Endothelial cell of umbilical vein (primary cell): ENCODE measurements at regions not wholly inside any gene's neighbourhood (a gene's known extent, or its start where the extent isn't known, plus 50 kb on each side); places are given as distances from the start of the nearest gene placed in this dataset.
"Not testable (repeated sequence)": the region's sequence is repeated elsewhere in the genome, so short reads cannot be mapped to it uniquely, and the experiment has no call there.

Experiments used
- BruUV-seq: library from RNA; stranded (reverse); fragments of 400-500 nt; replicated peaks from 2 replicates; lab custom pipeline; 2021; lab: Mats Ljungman, UMichigan
- CTCF ChIA-PET: fragments of 300-600, 350-600 bp; sonication (Branson Sonifier 250); formaldehyde crosslinking; loops from one replicate; lab custom pipeline; 2021; ENCODE audit warnings: antibody characterized with exemption, inconsistent platforms; lab: Charles Lee
- POLR2A ChIA-PET: fragments of 300-600, 350-600 bp; sonication (Branson Sonifier 250); formaldehyde crosslinking; loops from one replicate; lab custom pipeline; 2021; ENCODE audit warnings: antibody characterized with exemption, inconsistent platforms; lab: Charles Lee
- DNase-seq: peaks from one replicate; pipeline ENCODE4 v3.0.0-alpha.2; 2011; ENCODE audit warnings: low read depth, low spot score
- FAIRE-seq: peaks from 2 replicates; lab custom pipeline; 2011; peaks lifted over from hg19 to GRCh38; lab: Jason Lieb, UNC
- H2AFZ ChIP-seq: 2 replicates; pipeline ENCODE4 v1.6.0; 2012; ENCODE audit warnings: low read depth, low read length, control low read depth, inconsistent platforms
- H3K27ac ChIP-seq: 2 replicates; pipeline ENCODE4 v1.5.1; 2011; ENCODE audit warnings: low read depth, mild to moderate bottlenecking, control low read depth, low read length, moderate library complexity; ENCODE audit not compliant: insufficient read depth
- H3K27me3 ChIP-seq, 2 experiments: 2 replicates each; pipeline versions ENCODE4 v1.6.0 to v1.6.1; 2011; ENCODE audit warnings: low read length in 2 of 2, mixed read lengths in 1 of 2; ENCODE audit not compliant: control insufficient read depth in 2 of 2, insufficient read depth in 2 of 2
- H3K36me3 ChIP-seq, 2 experiments: 2 replicates in 1 of 2; 3 replicates in 1 of 2; pipeline ENCODE4 v1.5.1; 2011; ENCODE audit warnings: low read length in 2 of 2, mild to moderate bottlenecking in 1 of 2, moderate library complexity in 1 of 2; ENCODE audit not compliant: control insufficient read depth in 2 of 2, insufficient read depth in 2 of 2; ENCODE audit errors: extremely low read depth in 1 of 2
- H3K4me1 ChIP-seq: 3 replicates; pipeline ENCODE4 v1.5.1; 2011; ENCODE audit warnings: mild to moderate bottlenecking, low read length; ENCODE audit not compliant: control insufficient read depth, insufficient read depth; ENCODE audit errors: extremely low read depth
- H3K4me2 ChIP-seq: 2 replicates; pipeline ENCODE4 v1.6.1; 2011; ENCODE audit warnings: low read length, control low read depth, mixed read lengths; ENCODE audit not compliant: insufficient read depth
- H3K4me3 ChIP-seq, 3 experiments: fragments of 200-600 bp in 1 of 3; sonication (generic), shearing (Covaris generic) in 1 of 3; replicated peaks in 1 of 3; 2 replicates each; pipeline ENCODE4 v1.5.1; 2011 to 2016; ENCODE audit warnings: control low read depth in 3 of 3, low read length in 3 of 3, mild to moderate bottlenecking in 2 of 3, inconsistent platforms in 1 of 3, low read depth in 1 of 3, moderate library complexity in 1 of 3; ENCODE audit not compliant: insufficient read depth in 1 of 3
- H3K79me2 ChIP-seq: 2 replicates; pipeline ENCODE4 v1.6.0; 2012; ENCODE audit warnings: low read length, inconsistent platforms; ENCODE audit not compliant: control insufficient read depth, insufficient read depth
- H3K9ac ChIP-seq: replicated peaks from 2 replicates; pipeline ENCODE3; 2011; ENCODE audit warnings: low read length, control low read depth; ENCODE audit not compliant: insufficient read depth; ENCODE audit errors: extremely low read depth
- H3K9me1 ChIP-seq: replicated peaks from 3 replicates; pipeline ENCODE4 v1.6.0; 2011; ENCODE audit warnings: mild to moderate bottlenecking, low read length; ENCODE audit not compliant: control insufficient read depth, insufficient read depth; ENCODE audit errors: extremely low read depth
- H3K9me3 ChIP-seq: replicated peaks from 2 replicates; pipeline ENCODE4 v1.5.1; 2012; ENCODE audit warnings: low read length, inconsistent platforms; ENCODE audit not compliant: control insufficient read depth, insufficient read depth
- H4K20me1 ChIP-seq: replicated peaks from 2 replicates; pipeline ENCODE3; 2011; ENCODE audit warnings: mild to moderate bottlenecking, low read length; ENCODE audit not compliant: control insufficient read depth, insufficient read depth; ENCODE audit errors: extremely low read depth
- CTCF ChIP-seq, 2 donors: IDR thresholded peaks; 1 replicate in 1 of 2; 2 replicates in 1 of 2; pipeline ENCODE4 v1.5.1; 2011; ENCODE audit warnings: low read length in 2 of 2, mild to moderate bottlenecking in 2 of 2, moderate library complexity in 2 of 2, control low read depth in 1 of 2, inconsistent platforms in 1 of 2, low read depth in 1 of 2; ENCODE audit not compliant: insufficient read depth in 1 of 2; ENCODE audit errors: extremely low read depth in 1 of 2
- EZH2 ChIP-seq: IDR thresholded peaks from 2 replicates; pipeline ENCODE4 v1.6.1; 2012; ENCODE audit warnings: borderline replicate concordance, low read depth, mild to moderate bottlenecking, moderate library complexity, low read length, inconsistent platforms; ENCODE audit not compliant: severe bottlenecking
- FOS ChIP-seq: IDR thresholded peaks from 2 replicates; pipeline ENCODE4 v1.6.1; 2011; ENCODE audit warnings: mild to moderate bottlenecking, low read length, moderate library complexity, borderline replicate concordance; ENCODE audit not compliant: insufficient read depth
- JUN ChIP-seq: IDR thresholded peaks from 2 replicates; pipeline ENCODE4 v1.6.1; 2011; ENCODE audit warnings: borderline replicate concordance, low read depth; ENCODE audit not compliant: insufficient read length, insufficient read depth
- MYC ChIP-seq: IDR thresholded peaks from one replicate; pipeline ENCODE4 v1.6.1; 2011; ENCODE audit warnings: mild to moderate bottlenecking, low read depth, low read length
- dilution Hi-C: fragments of 300-500 bp; cut with MboI; formaldehyde crosslinking; loops from one replicate; pipeline ENCODE4 v1.15.0; 2019; ENCODE audit warnings: low sequenced_read_pairs; ENCODE audit not compliant: extremely low pct_ligation_motif_present
- intact Hi-C: fragments of 100-400 bp; cut with micrococcal nuclease; formaldehyde crosslinking; loops from one replicate; pipeline ENCODE4 v1.10.0; 2022

DNA sequence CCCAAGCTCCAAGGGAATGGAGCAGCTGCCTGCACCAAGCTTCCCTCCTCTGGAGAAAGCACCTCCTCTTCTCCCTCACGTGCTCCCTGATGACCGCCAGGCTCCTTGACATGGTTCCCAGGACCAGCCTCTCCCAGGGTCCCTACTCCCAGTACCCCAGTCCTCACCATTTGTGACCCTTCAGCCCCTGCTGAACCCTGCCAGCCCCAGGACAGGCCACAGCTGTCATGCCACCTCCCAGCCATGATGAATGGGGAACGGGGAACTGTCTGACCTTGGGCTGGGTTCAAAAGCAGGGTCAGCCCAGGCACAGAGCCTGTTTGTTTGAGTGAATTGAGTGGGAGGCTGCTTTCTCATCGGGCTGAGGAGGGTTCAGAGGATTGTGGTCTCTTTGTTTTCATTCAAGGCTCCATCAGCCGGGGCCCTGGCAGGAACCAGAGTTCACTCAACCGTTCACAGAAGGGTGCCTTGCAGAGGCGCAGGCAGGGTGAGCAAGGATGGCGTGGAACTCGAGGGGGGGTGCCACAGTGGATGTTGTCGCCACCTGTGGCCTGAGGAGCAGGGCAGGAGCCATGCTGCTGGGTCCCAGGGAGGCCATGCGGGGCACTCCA, 344.5 kb upstream of the SFSWAP start:
- no peak overlapping the region for H3K27ac ChIP-seq
- H3K4me3 ChIP-seq, result no peak overlapping the region
- no peak overlapping the region for H3K9ac ChIP-seq
- H3K79me2 ChIP-seq, result no peaks in the 10 kb centered on the region
- no peak overlapping the region for H3K4me2 ChIP-seq
- no peak overlapping the region for H2AFZ ChIP-seq
- intact Hi-C loops (no loop called here), dilution Hi-C loops (no loop called here)
- FAIRE-seq (no peak), DNase-seq (no peak)
- H3K27me3 ChIP-seq, result no peaks in the 10 kb centered on the region
- no peak for TF ChIP-seq CTCF (IDR thresholded peaks at IDR 0.05; ENCODE audit: extremely low read depth in 1 of 2, insufficient read depth in 1 of 2, low read depth in 1 of 2, low read length in 2 of 2)
- TF ChIP-seq FOS, result no peak
- no peak for TF ChIP-seq EZH2
- TF ChIP-seq JUN, result no peak
- TF ChIP-seq MYC, result no peak
- H4K20me1 ChIP-seq, result no peaks in the 10 kb centered on the region
- no TSS peak for BruUV-seq
- CTCF ChIA-PET, result no interaction called here
- no peaks in the 10 kb centered on the region for H3K9me1 ChIP-seq
- no peaks in the 10 kb centered on the region for H3K36me3 ChIP-seq
- H3K9me3 ChIP-seq, result no peaks in the 10 kb centered on the region
- H3K4me1 ChIP-seq, result no peaks in the 10 kb centered on the region
- POLR2A ChIA-PET, result no interaction called here

DNA sequence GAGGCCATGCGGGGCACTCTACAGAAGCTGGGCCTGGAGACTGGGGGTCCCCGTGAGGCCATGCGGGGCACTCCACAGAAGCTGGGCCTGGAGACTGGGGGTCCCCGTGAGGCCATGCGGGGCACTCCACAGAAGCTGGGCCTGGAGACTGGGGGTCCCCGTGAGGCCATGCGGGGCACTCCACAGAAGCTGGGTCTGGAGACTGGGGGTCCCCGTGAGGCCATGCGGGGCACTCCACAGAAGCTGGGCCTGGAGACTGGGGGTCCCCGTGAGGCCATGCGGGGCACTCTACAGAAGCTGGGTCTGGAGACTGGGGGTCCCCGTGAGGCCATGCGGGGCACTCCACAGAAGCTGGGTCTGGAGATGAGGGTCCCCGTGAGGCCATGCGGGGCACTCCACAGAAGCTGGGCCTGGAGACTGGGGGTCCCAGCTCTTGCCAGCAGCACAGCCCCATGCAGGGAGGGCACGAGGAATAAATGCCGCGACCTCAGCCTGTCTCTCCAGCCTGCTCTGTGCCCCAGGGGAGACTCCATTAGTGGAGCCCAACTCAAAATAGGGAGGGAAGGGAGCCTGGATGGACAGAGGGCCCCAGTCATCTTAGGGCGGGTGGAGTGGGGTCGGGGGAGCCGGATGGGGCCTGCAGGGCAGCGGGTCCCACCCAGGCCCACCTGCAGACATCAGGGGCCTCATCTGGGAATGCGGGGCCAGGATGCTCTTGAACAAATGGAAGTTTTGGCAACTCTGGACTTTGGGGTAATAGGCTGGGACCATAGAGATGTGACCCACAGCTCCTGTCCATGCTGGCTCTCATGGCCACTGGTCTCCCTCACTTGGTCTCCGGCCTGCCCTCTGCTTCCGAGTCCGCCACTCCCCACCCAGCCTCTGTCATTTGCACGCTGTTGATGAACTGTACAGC, 343.6 kb upstream of the SFSWAP start:
- H3K4me1 ChIP-seq, H3K9ac ChIP-seq, H3K79me2 ChIP-seq, H3K4me2 ChIP-seq, H2AFZ ChIP-seq, FAIRE-seq, H3K36me3 ChIP-seq, DNase-seq, intact Hi-C loops, H3K27ac ChIP-seq, H3K4me3 ChIP-seq, H3K9me3 ChIP-seq, POLR2A ChIA-PET, H3K9me1 ChIP-seq, H4K20me1 ChIP-seq, H3K27me3 ChIP-seq, dilution Hi-C loops, CTCF ChIA-PET, BruUV-seq: not testable (repeated sequence)
